ENCODE measurements at regions not wholly inside any gene's neighbourhood (a gene's known extent, or its start where the extent isn't known, plus 50 kb on each side); places are given as distances from the start of the nearest gene placed in this dataset.

- no peak overlapping the region for H3K4me3 Mint-ChIP-seq (ENCODE audit: unreplicated experiment)
- no peak for DNase-seq (ENCODE audit: unreplicated experiment)
- no peaks in the 10 kb centered on the region for H3K27me3 Mint-ChIP-seq (ENCODE audit: insufficient read depth, unreplicated experiment)
- H3K36me3 Mint-ChIP-seq (ENCODE audit: insufficient read depth, unreplicated experiment): no peaks in the 10 kb centered on the region
- ChIA-PET CTCF (interaction anchor here (0.5 to 0.7 kb wide), 2 partner anchors 85 to 1370 kb away, joined by 3 to 4 read pairs; no protein-coding TSS in a partner anchor), POLR2A (no interaction called here)
- no TSS peak for BruUV-seq (replicated peaks)
- intact Hi-C loops (cut with micrococcal nuclease): no loop called here
- no peaks in the 10 kb centered on the region for H3K9me3 Mint-ChIP-seq (ENCODE audit: unreplicated experiment)
- H3K4me1 Mint-ChIP-seq (ENCODE audit: insufficient read depth, unreplicated experiment): no peaks in the 10 kb centered on the region
- H3K27ac Mint-ChIP-seq (ENCODE audit: low read depth, unreplicated experiment): no peak overlapping the region
- TF ChIP-seq, protein P1, sequence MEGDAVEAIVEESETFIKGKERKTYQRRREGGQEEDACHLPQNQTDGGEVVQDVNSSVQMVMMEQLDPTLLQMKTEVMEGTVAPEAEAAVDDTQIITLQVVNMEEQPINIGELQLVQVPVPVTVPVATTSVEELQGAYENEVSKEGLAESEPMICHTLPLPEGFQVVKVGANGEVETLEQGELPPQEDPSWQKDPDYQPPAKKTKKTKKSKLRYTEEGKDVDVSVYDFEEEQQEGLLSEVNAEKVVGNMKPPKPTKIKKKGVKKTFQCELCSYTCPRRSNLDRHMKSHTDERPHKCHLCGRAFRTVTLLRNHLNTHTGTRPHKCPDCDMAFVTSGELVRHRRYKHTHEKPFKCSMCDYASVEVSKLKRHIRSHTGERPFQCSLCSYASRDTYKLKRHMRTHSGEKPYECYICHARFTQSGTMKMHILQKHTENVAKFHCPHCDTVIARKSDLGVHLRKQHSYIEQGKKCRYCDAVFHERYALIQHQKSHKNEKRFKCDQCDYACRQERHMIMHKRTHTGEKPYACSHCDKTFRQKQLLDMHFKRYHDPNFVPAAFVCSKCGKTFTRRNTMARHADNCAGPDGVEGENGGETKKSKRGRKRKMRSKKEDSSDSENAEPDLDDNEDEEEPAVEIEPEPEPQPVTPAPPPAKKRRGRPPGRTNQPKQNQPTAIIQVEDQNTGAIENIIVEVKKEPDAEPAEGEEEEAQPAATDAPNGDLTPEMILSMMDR (IDR thresholded peaks at IDR 0.05; ENCODE audit: unreplicated experiment): no peak
Measured at GRCh38 chr5:97418462-97418861, 235.4 kb upstream of the RIOK2 start.

GRCh38 chr5:97420646-97421045 lies 237.6 kb upstream of the RIOK2 start:
- DNase-seq (ENCODE audit: unreplicated experiment): no peak
- no peaks in the 10 kb centered on the region for H3K27me3 Mint-ChIP-seq (ENCODE audit: insufficient read depth, unreplicated experiment)
- H3K4me3 Mint-ChIP-seq (ENCODE audit: unreplicated experiment): no peak overlapping the region
- no peaks in the 10 kb centered on the region for H3K4me1 Mint-ChIP-seq (ENCODE audit: insufficient read depth, unreplicated experiment)
- intact Hi-C loops (cut with micrococcal nuclease): no loop called here
- ChIA-PET CTCF (interaction anchor here (0.9 to 1.6 kb wide), 2 partner anchors 10 to 1348 kb away, joined by 3 to 4 read pairs; no protein-coding TSS in a partner anchor), POLR2A (no interaction called here)
- no peak overlapping the region for H3K27ac Mint-ChIP-seq (ENCODE audit: low read depth, unreplicated experiment)
- H3K9me3 Mint-ChIP-seq (ENCODE audit: unreplicated experiment): no peaks in the 10 kb centered on the region
- BruUV-seq (replicated peaks): no TSS peak
- H3K36me3 Mint-ChIP-seq (ENCODE audit: insufficient read depth, unreplicated experiment): no peaks in the 10 kb centered on the region
- TF ChIP-seq, protein P1 (IDR thresholded peaks at IDR 0.05; ENCODE audit: unreplicated experiment): no peak

DNA sequence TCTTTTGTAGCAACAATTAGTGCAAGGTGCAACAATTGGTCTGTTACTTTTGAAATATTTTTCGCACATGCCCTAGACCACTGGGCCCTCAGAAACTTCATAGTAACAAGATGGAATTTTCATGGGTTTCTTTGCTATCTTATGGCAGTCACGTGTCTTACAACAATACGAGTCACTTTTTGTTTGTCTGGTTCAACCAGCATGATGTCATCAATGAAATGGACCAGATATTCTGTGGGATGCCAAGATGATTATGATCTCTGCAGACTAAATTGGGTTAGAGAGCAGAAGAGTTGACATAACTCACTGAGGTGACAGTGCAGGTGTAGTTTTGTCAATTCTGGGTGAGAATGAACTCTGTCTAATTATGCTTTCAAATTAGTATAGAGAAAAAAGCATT lies 239.6 kb upstream of the RIOK2 start:
- Mint-ChIP-seq H3K9me3 (ENCODE audit: unreplicated experiment) (no peaks in the 10 kb centered on the region), H3K27ac (ENCODE audit: low read depth, unreplicated experiment) (no peak overlapping the region), H3K4me1 (ENCODE audit: insufficient read depth, unreplicated experiment) (no peaks in the 10 kb centered on the region), H3K4me3 (ENCODE audit: unreplicated experiment) (no peak overlapping the region), H3K27me3 (ENCODE audit: insufficient read depth, unreplicated experiment) (no peaks in the 10 kb centered on the region), H3K36me3 (ENCODE audit: insufficient read depth, unreplicated experiment) (no peaks in the 10 kb centered on the region)
- TF ChIP-seq, protein P1 (IDR thresholded peaks at IDR 0.05; ENCODE audit: unreplicated experiment): no peak
- CTCF ChIA-PET: no interaction called here
- no peak for DNase-seq (ENCODE audit: unreplicated experiment)
- POLR2A ChIA-PET: no interaction called here
- intact Hi-C loops (cut with micrococcal nuclease): no loop called here
- no TSS peak for BruUV-seq (replicated peaks)

DNA sequence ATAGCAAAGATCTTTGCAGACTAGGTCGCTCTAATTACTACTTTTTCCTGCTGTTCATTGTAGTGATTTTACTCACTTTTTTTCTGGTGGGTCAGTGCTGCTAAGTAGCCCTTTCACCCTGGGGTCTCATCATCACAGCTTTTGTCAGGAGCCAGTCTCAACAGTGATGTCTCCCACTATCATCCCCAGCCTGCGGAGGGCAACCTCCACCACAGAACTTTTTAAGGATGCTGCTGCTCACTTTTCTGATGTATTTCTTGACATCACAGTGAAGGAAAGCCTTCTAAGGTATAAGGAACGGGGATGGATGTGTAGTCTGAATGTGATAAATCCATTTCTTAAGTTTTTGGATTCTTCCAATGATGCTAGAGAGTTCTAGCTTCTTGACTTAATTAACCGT lies 242.5 kb upstream of the RIOK2 start:
- H3K4me1 Mint-ChIP-seq (ENCODE audit: insufficient read depth, unreplicated experiment): no peaks in the 10 kb centered on the region
- no TSS peak for BruUV-seq (replicated peaks)
- no peaks in the 10 kb centered on the region for H3K27me3 Mint-ChIP-seq (ENCODE audit: insufficient read depth, unreplicated experiment)
- TF ChIP-seq, protein P1 (IDR thresholded peaks at IDR 0.05; ENCODE audit: unreplicated experiment): peak; percentile 17
- intact Hi-C loops (cut with micrococcal nuclease): loop anchor here (1.0 kb wide), 1 partner anchor 1344 kb away; no protein-coding TSS in a partner anchor
- CTCF ChIA-PET: interaction anchor here (0.6 to 2.4 kb wide), 8 partner anchors 109 to 1741 kb away, joined by 3 to 7 read pairs (median 4); no protein-coding TSS in a partner anchor
- POLR2A ChIA-PET: no interaction called here
- H3K36me3 Mint-ChIP-seq (ENCODE audit: insufficient read depth, unreplicated experiment): no peaks in the 10 kb centered on the region
- DNase-seq (ENCODE audit: unreplicated experiment): peak; percentile 23
- no peak overlapping the region for H3K27ac Mint-ChIP-seq (ENCODE audit: low read depth, unreplicated experiment)
- H3K4me3 Mint-ChIP-seq (ENCODE audit: unreplicated experiment): no peak overlapping the region
- no peaks in the 10 kb centered on the region for H3K9me3 Mint-ChIP-seq (ENCODE audit: unreplicated experiment)
